Endothelial cell (in vitro differentiated cells): ENCODE measurements at regions not wholly inside any gene's neighbourhood (a gene's known extent, or its start where the extent isn't known, plus 50 kb on each side); places are given as distances from the start of the nearest gene placed in this dataset.

Experiments used
- DNase-seq: peaks from one replicate; pipeline ENCODE4 v3.0.0; 2021; ENCODE audit warnings: low spot score
- H3K27ac Mint-ChIP-seq: one replicate; pipeline ENCODE4 v1.8.0; 2021; ENCODE audit warnings: mixed read lengths, inconsistent platforms; ENCODE audit not compliant: unreplicated experiment
- H3K27me3 Mint-ChIP-seq: one replicate; pipeline ENCODE4 v1.8.0; 2021; ENCODE audit warnings: mild to moderate bottlenecking, moderate library complexity, mixed read lengths, inconsistent platforms; ENCODE audit not compliant: unreplicated experiment
- H3K36me3 Mint-ChIP-seq: one replicate; pipeline ENCODE4 v1.8.0; 2021; ENCODE audit warnings: mild to moderate bottlenecking, low read depth, mixed read lengths, inconsistent platforms; ENCODE audit not compliant: unreplicated experiment
- H3K4me1 Mint-ChIP-seq: one replicate; pipeline ENCODE4 v1.8.0; 2021; ENCODE audit warnings: mild to moderate bottlenecking, mixed read lengths, inconsistent platforms; ENCODE audit not compliant: unreplicated experiment
- H3K4me3 Mint-ChIP-seq: one replicate; pipeline ENCODE4 v1.8.0; 2021; ENCODE audit warnings: mild to moderate bottlenecking, mixed read lengths, inconsistent platforms; ENCODE audit not compliant: unreplicated experiment
- H3K9me3 Mint-ChIP-seq: one replicate; pipeline ENCODE4 v1.8.0; 2021; ENCODE audit warnings: mixed read lengths, inconsistent platforms; ENCODE audit not compliant: unreplicated experiment
- CTCF ChIP-seq: fragments of 200-600 bp; sonication (generic); IDR thresholded peaks from one replicate; pipeline ENCODE4 v1.5.0; 2021; ENCODE audit warnings: antibody characterized with exemption; ENCODE audit not compliant: unreplicated experiment

- Mint-ChIP-seq H3K4me1 (no peaks in the 10 kb centered on the region), H3K27me3 (no peaks in the 10 kb centered on the region), H3K9me3 (peaks cover 4% of the 10 kb centered on the region), H3K4me3 (no peak overlapping the region), H3K36me3 (no peaks in the 10 kb centered on the region), H3K27ac (no peak overlapping the region)
- no peak for TF ChIP-seq CTCF
- no peak for DNase-seq
These were observed 1010.8 kb upstream of the ADGRL3 start for GRCh38 chr4:60189286-60189685.

GRCh38 chr4:60194214-60194613 is 1005.9 kb upstream of the ADGRL3 start:
- DNase-seq, result no peak
- Mint-ChIP-seq H3K4me3 (no peak overlapping the region), H3K36me3 (no peaks in the 10 kb centered on the region), H3K27ac (no peak overlapping the region), H3K9me3 (peaks cover 4% of the 10 kb centered on the region), H3K27me3 (no peaks in the 10 kb centered on the region), H3K4me1 (no peaks in the 10 kb centered on the region)
- TF ChIP-seq CTCF, result no peak

- Mint-ChIP-seq H3K36me3 (no peaks in the 10 kb centered on the region), H3K4me3 (no peak overlapping the region), H3K9me3 (peaks cover 4% of the 10 kb centered on the region), H3K27me3 (no peaks in the 10 kb centered on the region), H3K27ac (no peak overlapping the region), H3K4me1 (no peaks in the 10 kb centered on the region)
- no peak for TF ChIP-seq CTCF
- DNase-seq, result no peak
These were observed 1004.9 kb upstream of the ADGRL3 start for GRCh38 chr4:60195256-60195655.

- H3K9me3 Mint-ChIP-seq, result no peaks in the 10 kb centered on the region
- H3K4me3 Mint-ChIP-seq, result no peak overlapping the region
- H3K4me1 Mint-ChIP-seq, result no peaks in the 10 kb centered on the region
- no peaks in the 10 kb centered on the region for H3K36me3 Mint-ChIP-seq
- DNase-seq, result peak; percentile 73
- no peak overlapping the region for H3K27ac Mint-ChIP-seq
- peak; percentile 91 for TF ChIP-seq CTCF
- no peaks in the 10 kb centered on the region for H3K27me3 Mint-ChIP-seq
These were observed 999.0 kb upstream of the ADGRL3 start for GRCh38 chr4:60201052-60201673.

GRCh38 chr4:60209588-60209987 is 990.5 kb upstream of the ADGRL3 start:
- Mint-ChIP-seq H3K27ac (no peak overlapping the region), H3K4me1 (no peaks in the 10 kb centered on the region), H3K9me3 (peaks cover 6% of the 10 kb centered on the region), H3K36me3 (no peaks in the 10 kb centered on the region), H3K4me3 (no peak overlapping the region), H3K27me3 (no peaks in the 10 kb centered on the region)
- no peak for DNase-seq
- no peak for TF ChIP-seq CTCF
